ENCODE measurements at regions not wholly inside any gene's neighbourhood (a gene's known extent, or its start where the extent isn't known, plus 50 kb on each side); places are given as distances from the start of the nearest gene placed in this dataset.

- TF ChIP-seq CTCF (conservative IDR thresholded peaks at IDR 0.05; ENCODE audit: low read depth in 2 of 2) (no peak), NANOG (IDR thresholded peaks at IDR 0.05; ENCODE audit: borderline replicate concordance) (no peak), EZH2phosphoT487 (IDR thresholded peaks at IDR 0.05; ENCODE audit: unreplicated experiment) (no peak), ETS1 (IDR thresholded peaks at IDR 0.05) (no peak), CREB1 (CRISPR knock-in tag; IDR thresholded peaks at IDR 0.05; ENCODE audit: low read depth) (no peak), POLR2AphosphoS5 (IDR thresholded peaks at IDR 0.05; ENCODE audit: low read depth) (no peak)
Observed at GRCh38 chr18:25957017-25957416, 133.4 kb downstream of the SS18 start (continued).

GRCh38 chr18:25953111-25953510, 137.3 kb downstream of the SS18 start:
- Mint-ChIP-seq H3K27ac (no peak overlapping the region), H3K4me3 (no peak overlapping the region), H3K9me3 (no peaks in the 10 kb centered on the region; the same call in 1 of the 3 replicates), H3K27me3 (ENCODE audit: insufficient read depth, low read depth, poor library complexity) (peaks cover 2% of the 10 kb centered on the region), H3K36me3 (ENCODE audit: low read depth) (no peaks in the 10 kb centered on the region), H3K4me1 (peaks cover 13% of the 10 kb centered on the region)
- DNase-seq (ENCODE audit: low spot score) (no peak), ATAC-seq (no peak)
- TF ChIP-seq JUNB (IDR thresholded peaks at IDR 0.05; ENCODE audit: unreplicated experiment), result no peak
- TF ChIP-seq EZH2phosphoT487 (IDR thresholded peaks at IDR 0.05; ENCODE audit: unreplicated experiment), result no peak
- TF ChIP-seq ZNF331 (CRISPR knock-in tag; IDR thresholded peaks at IDR 0.05; ENCODE audit: low read depth), result no peak
- no peak for TF ChIP-seq STAT1 (IDR thresholded peaks at IDR 0.05; ENCODE audit: unreplicated experiment)
- TF ChIP-seq CREB1 (CRISPR knock-in tag; IDR thresholded peaks at IDR 0.05; ENCODE audit: low read depth), result no peak
- no peak for TF ChIP-seq EZH2 (IDR thresholded peaks at IDR 0.05; ENCODE audit: low read depth, unreplicated experiment)
- TF ChIP-seq REST (IDR thresholded peaks at IDR 0.05; ENCODE audit: unreplicated experiment), result no peak
- no peak for TF ChIP-seq POLR2AphosphoS5 (IDR thresholded peaks at IDR 0.05; ENCODE audit: low read depth)
- TF ChIP-seq CTCF (conservative IDR thresholded peaks at IDR 0.05; ENCODE audit: low read depth in 2 of 2), result no peak
- TF ChIP-seq ZNF114 (CRISPR knock-in tag; IDR thresholded peaks at IDR 0.05), result no peak
- no peak for TF ChIP-seq NANOG (IDR thresholded peaks at IDR 0.05; ENCODE audit: borderline replicate concordance)
- no peak for TF ChIP-seq ETS1 (IDR thresholded peaks at IDR 0.05)
- Histone ChIP-seq H3F3A (replicated peaks; ENCODE audit: low read depth) (no peaks in the 10 kb centered on the region), H3K27ac (ENCODE audit: low read depth) (no peak overlapping the region), H3K36me3 (ENCODE audit: insufficient read depth) (no peaks in the 10 kb centered on the region), H3K27me3 (ENCODE audit: insufficient read depth) (no peaks in the 10 kb centered on the region), H3K79me2 (replicated peaks; ENCODE audit: insufficient read depth) (no peaks in the 10 kb centered on the region), H3K4me3 (no peak overlapping the region), H3K9me2 (ENCODE audit: insufficient read depth) (no peaks in the 10 kb centered on the region), H4K20me1 (replicated peaks; ENCODE audit: insufficient read depth) (no peaks in the 10 kb centered on the region), H3K4me1 (ENCODE audit: insufficient read depth) (peaks cover 16% of the 10 kb centered on the region), H3K4me2 (no peak overlapping the region), H2AFZ (no peak overlapping the region)

Measured in GM23338 (cell line).